ENCODE measurements at regions not wholly inside any gene's neighbourhood (a gene's known extent, or its start where the extent isn't known, plus 50 kb on each side); places are given as distances from the start of the nearest gene placed in this dataset.
A peak's percentile ranks its signal among the peaks of the same experiment; 100 is the strongest.

GRCh38 chr2:45244928-45245327 lies 235.7 kb upstream of the SIX2 start:
- Histone ChIP-seq H3K27me3 (no peaks in the 10 kb centered on the region), H3K4me3 (no peak overlapping the region), H3K27ac (no peak overlapping the region), H3K9me3 (no peaks in the 10 kb centered on the region), H3K36me3 (replicated peaks in 1 of 2; ENCODE audit: insufficient read depth in 1 of 2, low read depth in 2 of 2) (no peaks in the 10 kb centered on the region), H3K4me1 (peaks cover 13% of the 10 kb centered on the region)
- intact Hi-C loops (cut with DNase I): no loop called here
- DNase-seq (no peak), ATAC-seq (no peak)
- WGBS, 2 donors: 84 to 97% methylated on average over 2 of the region's 2 CpGs
- TF ChIP-seq, protein P1, sequence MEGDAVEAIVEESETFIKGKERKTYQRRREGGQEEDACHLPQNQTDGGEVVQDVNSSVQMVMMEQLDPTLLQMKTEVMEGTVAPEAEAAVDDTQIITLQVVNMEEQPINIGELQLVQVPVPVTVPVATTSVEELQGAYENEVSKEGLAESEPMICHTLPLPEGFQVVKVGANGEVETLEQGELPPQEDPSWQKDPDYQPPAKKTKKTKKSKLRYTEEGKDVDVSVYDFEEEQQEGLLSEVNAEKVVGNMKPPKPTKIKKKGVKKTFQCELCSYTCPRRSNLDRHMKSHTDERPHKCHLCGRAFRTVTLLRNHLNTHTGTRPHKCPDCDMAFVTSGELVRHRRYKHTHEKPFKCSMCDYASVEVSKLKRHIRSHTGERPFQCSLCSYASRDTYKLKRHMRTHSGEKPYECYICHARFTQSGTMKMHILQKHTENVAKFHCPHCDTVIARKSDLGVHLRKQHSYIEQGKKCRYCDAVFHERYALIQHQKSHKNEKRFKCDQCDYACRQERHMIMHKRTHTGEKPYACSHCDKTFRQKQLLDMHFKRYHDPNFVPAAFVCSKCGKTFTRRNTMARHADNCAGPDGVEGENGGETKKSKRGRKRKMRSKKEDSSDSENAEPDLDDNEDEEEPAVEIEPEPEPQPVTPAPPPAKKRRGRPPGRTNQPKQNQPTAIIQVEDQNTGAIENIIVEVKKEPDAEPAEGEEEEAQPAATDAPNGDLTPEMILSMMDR (IDR thresholded peaks at IDR 0.05): no peak
- TF ChIP-seq POLR2A (IDR thresholded peaks at IDR 0.05): no peak

GRCh38 chr2:45242161-45242741 lies 233.0 kb upstream of the SIX2 start:
- Histone ChIP-seq H3K27me3 (no peaks in the 10 kb centered on the region), H3K9me3 (no peaks in the 10 kb centered on the region), H3K4me3 (no peak overlapping the region), H3K4me1 (peaks cover 13% of the 10 kb centered on the region), H3K36me3 (replicated peaks in 1 of 2; ENCODE audit: insufficient read depth in 1 of 2, low read depth in 2 of 2) (no peaks in the 10 kb centered on the region), H3K27ac (peak overlapping the region in 3 of 4 donors; percentile 39 to 61 (median 42))
- DNase-seq (peak; percentile 43 to 69 (median 60)), ATAC-seq (peak; percentile 88)
- WGBS, 2 donors: 12 to 16% methylated on average over 6 of the region's 6 CpGs
- TF ChIP-seq, protein P1 (IDR thresholded peaks at IDR 0.05): no peak
- no peak for TF ChIP-seq POLR2A (IDR thresholded peaks at IDR 0.05)
- intact Hi-C loops (cut with DNase I): no loop called here

GRCh38 chr2:45241061-45241561 lies 231.9 kb upstream of the SIX2 start:
- no peak for DNase-seq
- Histone ChIP-seq H3K4me3 (no peak overlapping the region), H3K36me3 (replicated peaks in 1 of 2; ENCODE audit: insufficient read depth in 1 of 2, low read depth in 2 of 2) (no peaks in the 10 kb centered on the region), H3K27me3 (no peaks in the 10 kb centered on the region), H3K4me1 (peaks cover 13% of the 10 kb centered on the region), H3K27ac (no peak overlapping the region), H3K9me3 (no peaks in the 10 kb centered on the region)
- 53 to 58% methylated on average over 3 of the region's 3 CpGs for WGBS, 2 donors
- no peak for ATAC-seq
- TF ChIP-seq, protein P1 (IDR thresholded peaks at IDR 0.05): no peak
- no peak for TF ChIP-seq POLR2A (IDR thresholded peaks at IDR 0.05)
- intact Hi-C loops (cut with DNase I): no loop called here

- Histone ChIP-seq H3K4me1 (peaks cover 13% of the 10 kb centered on the region), H3K9me3 (no peaks in the 10 kb centered on the region), H3K36me3 (replicated peaks in 1 of 2; ENCODE audit: insufficient read depth in 1 of 2, low read depth in 2 of 2) (no peaks in the 10 kb centered on the region), H3K27me3 (no peaks in the 10 kb centered on the region), H3K27ac (no peak overlapping the region), H3K4me3 (no peak overlapping the region)
- ATAC-seq (no peak), DNase-seq (no peak)
- no peak for TF ChIP-seq POLR2A (IDR thresholded peaks at IDR 0.05)
- TF ChIP-seq, protein P1 (IDR thresholded peaks at IDR 0.05): no peak
- intact Hi-C loops (cut with DNase I): no loop called here
- 67 to 88% methylated on average over 6 of the region's 6 CpGs for WGBS, 2 donors
These were observed 228.7 kb upstream of the SIX2 start for GRCh38 chr2:45237850-45238542.

Data from body of pancreas (tissue), 4 donors.